GM12878 (cell line): ENCODE measurements at regions not wholly inside any gene's neighbourhood (a gene's known extent, or its start where the extent isn't known, plus 50 kb on each side); places are given as distances from the start of the nearest gene placed in this dataset.

Experiments
- ATF3 ChIP-seq: IDR thresholded peaks from 2 replicates; pipeline ENCODE4 v1.6.1; 2011; ENCODE audit warnings: low read depth, mild to moderate bottlenecking, low read length, moderate library complexity, borderline replicate concordance; ENCODE audit errors: extremely low read depth
- BRCA1 ChIP-seq: IDR thresholded peaks from 2 replicates; pipeline ENCODE4 v1.6.1; 2011; ENCODE audit warnings: low read depth, low read length, improper control_type of control experiment
- CEBPB ChIP-seq, 2 experiments: fragments of 150-350 bp in 1 of 2; IDR thresholded peaks; 2 replicates each; pipeline ENCODE4 v1.6.1; 2012 to 2014; ENCODE audit warnings: low read depth in 2 of 2, low read length in 2 of 2, borderline replicate concordance in 1 of 2, inconsistent platforms in 1 of 2
- CTCF ChIP-seq, 3 experiments: IDR thresholded peaks in 2 of 3; conservative IDR thresholded peaks in 1 of 3; 2 replicates each; pipeline ENCODE4 v1.5.1; 2011; ENCODE audit warnings: low read depth in 3 of 3, low read length in 3 of 3, mild to moderate bottlenecking in 3 of 3, control low read depth in 2 of 3, moderate library complexity in 2 of 3, inconsistent platforms in 1 of 3, mixed read lengths in 1 of 3; ENCODE audit not compliant: control insufficient read depth in 2 of 3, insufficient read depth in 1 of 3; ENCODE audit errors: extremely low read depth in 1 of 3
- EP300 ChIP-seq, 2 experiments: fragments of 150-350 bp in 1 of 2; IDR thresholded peaks; 2 replicates each; pipeline ENCODE4 v1.6.1; 2011 to 2012; ENCODE audit warnings: low read depth in 2 of 2, low read length in 2 of 2, borderline replicate concordance in 1 of 2, improper control_type of control experiment in 1 of 2, inconsistent platforms in 1 of 2; ENCODE audit not compliant: control insufficient read depth in 1 of 2
- HCFC1 ChIP-seq: fragments of 150-350 bp; IDR thresholded peaks from 2 replicates; pipeline ENCODE4 v1.6.1; 2014; ENCODE audit warnings: low read length
- JUND ChIP-seq: IDR thresholded peaks from 2 replicates; pipeline ENCODE4 v1.6.1; 2012; ENCODE audit warnings: low read depth, mild to moderate bottlenecking, low read length, improper control_type of control experiment, moderate library complexity
- POLR2A ChIP-seq: IDR thresholded peaks from 2 replicates; pipeline ENCODE4 v1.6.1; 2011; ENCODE audit warnings: low read depth, mild to moderate bottlenecking, low read length
- TAF1 ChIP-seq: IDR thresholded peaks from 2 replicates; pipeline ENCODE4 v1.6.1; 2011; ENCODE audit warnings: mild to moderate bottlenecking, low read depth, low read length, borderline replicate concordance
- TCF7 ChIP-seq: IDR thresholded peaks from 2 replicates; pipeline ENCODE4 v1.6.1; 2014; ENCODE audit warnings: antibody characterized with exemption, borderline replicate concordance

DNA sequence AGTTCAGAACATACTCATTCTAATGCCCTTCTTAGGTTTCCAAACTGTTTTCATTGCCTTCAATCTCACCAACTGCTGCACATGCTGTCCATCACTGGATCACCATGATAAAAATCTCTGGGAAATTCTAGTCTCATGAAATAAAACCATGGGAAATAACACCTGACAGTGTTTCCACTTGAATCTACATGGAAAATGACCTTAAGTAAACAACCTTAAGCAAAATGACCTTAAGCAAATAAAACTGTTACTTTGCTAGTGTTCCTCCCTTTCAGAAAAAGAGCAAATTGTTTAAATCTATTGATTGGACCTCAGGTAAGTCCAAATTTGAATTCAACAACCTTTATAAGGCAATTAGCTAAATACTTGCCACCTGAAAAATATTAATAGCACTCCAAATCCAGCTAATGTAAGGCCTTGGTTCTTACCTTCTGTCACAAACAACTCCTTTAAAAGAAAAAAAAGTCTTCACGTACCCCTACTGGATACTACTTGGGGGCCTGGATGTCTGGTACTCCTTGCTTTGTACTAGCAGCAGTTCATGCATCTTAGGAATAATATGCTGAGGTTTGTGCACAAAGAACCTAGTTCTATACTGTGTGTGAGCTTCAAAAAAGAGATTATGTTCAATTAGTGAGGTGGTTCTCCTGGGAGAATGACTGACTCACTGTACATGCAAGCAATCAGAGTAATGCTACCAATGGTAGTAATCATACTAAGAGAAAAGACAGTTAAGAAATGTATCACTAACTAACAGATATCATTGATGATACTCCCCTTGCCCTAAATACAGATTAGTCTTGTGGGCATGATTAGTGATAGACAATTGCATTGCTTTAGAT is 630.4 kb downstream of the PSAT1 start:
- TF ChIP-seq CTCF (IDR thresholded peaks at IDR 0.05 in 2 of 3, conservative IDR thresholded peaks at IDR 0.05 in 1 of 3; ENCODE audit: control insufficient read depth in 2 of 3, extremely low read depth in 1 of 3, insufficient read depth in 1 of 3, low read depth in 3 of 3, low read length in 3 of 3) = no peak
- no peak for TF ChIP-seq BRCA1
- no peak for TF ChIP-seq HCFC1
- TF ChIP-seq TCF7 = no peak
- no peak for TF ChIP-seq POLR2A
- no peak for TF ChIP-seq ATF3
- no peak for TF ChIP-seq CEBPB (IDR thresholded peaks at IDR 0.05; ENCODE audit: borderline replicate concordance in 1 of 2, low read depth in 2 of 2, low read length in 2 of 2)
- TF ChIP-seq JUND = no peak
- TF ChIP-seq TAF1 = no peak
- no peak for TF ChIP-seq EP300 (IDR thresholded peaks at IDR 0.05; ENCODE audit: borderline replicate concordance in 1 of 2, control insufficient read depth in 1 of 2, low read depth in 2 of 2, low read length in 2 of 2)
